Nephron (organoid): ENCODE measurements at regions not wholly inside any gene's neighbourhood (a gene's known extent, or its start where the extent isn't known, plus 50 kb on each side); places are given as distances from the start of the nearest gene placed in this dataset.

ENCODE experiments used
- H3K27ac Mint-ChIP-seq, 3 experiments: 2 replicates each; pipeline ENCODE4 v1.8.0; 2020; ENCODE audit warnings: mixed read lengths in 3 of 3, mild to moderate bottlenecking in 2 of 3, moderate library complexity in 1 of 3
- H3K27me3 Mint-ChIP-seq: 2 replicates; pipeline ENCODE4 v1.8.0; 2021; ENCODE audit warnings: low read depth, mild to moderate bottlenecking, moderate library complexity, mixed read lengths
- H3K36me3 Mint-ChIP-seq: 2 replicates; pipeline ENCODE4 v1.8.0; 2020; ENCODE audit warnings: low read depth, mixed read lengths
- H3K4me1 Mint-ChIP-seq: 2 replicates; pipeline ENCODE4 v1.8.0; 2020; ENCODE audit warnings: mixed read lengths
- H3K4me3 Mint-ChIP-seq, 3 experiments: 2 replicates each; pipeline ENCODE4 v1.8.0; 2020; ENCODE audit warnings: mild to moderate bottlenecking in 3 of 3, mixed read lengths in 3 of 3, moderate library complexity in 2 of 3
- H3K9me3 Mint-ChIP-seq: 2 replicates; pipeline ENCODE4 v1.8.0; 2020; ENCODE audit warnings: mixed read lengths
- CTCF ChIP-seq, 3 experiments: fragments of 200-600 bp; sonication (generic); IDR thresholded peaks; one replicate each; pipeline ENCODE4 v1.5.0; 2021; ENCODE audit warnings: antibody characterized with exemption in 3 of 3; ENCODE audit not compliant: unreplicated experiment in 3 of 3

- Mint-ChIP-seq H3K4me3 (no peak overlapping the region), H3K27me3 (no peaks in the 10 kb centered on the region), H3K4me1 (no peaks in the 10 kb centered on the region), H3K36me3 (no peaks in the 10 kb centered on the region), H3K27ac (no peak overlapping the region), H3K9me3 (no peaks in the 10 kb centered on the region)
- TF ChIP-seq CTCF (IDR thresholded peaks at IDR 0.05; ENCODE audit: unreplicated experiment in 3 of 3), result no peak
Measured at GRCh38 chr6:98343797-98344196, 490.6 kb upstream of the POU3F2 start.

- Mint-ChIP-seq H3K27ac (no peak overlapping the region), H3K27me3 (no peaks in the 10 kb centered on the region), H3K36me3 (no peaks in the 10 kb centered on the region), H3K9me3 (no peaks in the 10 kb centered on the region), H3K4me3 (no peak overlapping the region), H3K4me1 (no peaks in the 10 kb centered on the region)
- no peak for TF ChIP-seq CTCF (IDR thresholded peaks at IDR 0.05; ENCODE audit: unreplicated experiment in 3 of 3)
Measured at GRCh38 chr6:98352348-98352747, 482.0 kb upstream of the POU3F2 start.

GRCh38 chr6:98358173-98358572, 476.2 kb upstream of the POU3F2 start:
- Mint-ChIP-seq H3K27ac (no peak overlapping the region), H3K27me3 (no peaks in the 10 kb centered on the region), H3K9me3 (no peaks in the 10 kb centered on the region), H3K36me3 (no peaks in the 10 kb centered on the region), H3K4me1 (no peaks in the 10 kb centered on the region), H3K4me3 (no peak overlapping the region)
- TF ChIP-seq CTCF (IDR thresholded peaks at IDR 0.05; ENCODE audit: unreplicated experiment in 3 of 3), result no peak

- Mint-ChIP-seq H3K4me3 (no peak overlapping the region), H3K36me3 (no peaks in the 10 kb centered on the region), H3K9me3 (no peaks in the 10 kb centered on the region), H3K4me1 (no peaks in the 10 kb centered on the region), H3K27me3 (no peaks in the 10 kb centered on the region), H3K27ac (no peak overlapping the region)
- TF ChIP-seq CTCF (IDR thresholded peaks at IDR 0.05; ENCODE audit: unreplicated experiment in 3 of 3), result no peak
Measured at GRCh38 chr6:98366371-98366770, 468.0 kb upstream of the POU3F2 start.

- no peak overlapping the region for H3K4me3 Mint-ChIP-seq
- no peaks in the 10 kb centered on the region for H3K4me1 Mint-ChIP-seq
- no peaks in the 10 kb centered on the region for H3K27me3 Mint-ChIP-seq
- H3K27ac Mint-ChIP-seq, result no peak overlapping the region
- H3K36me3 Mint-ChIP-seq, result no peaks in the 10 kb centered on the region
- TF ChIP-seq CTCF (IDR thresholded peaks at IDR 0.05; ENCODE audit: unreplicated experiment in 3 of 3), result no peak
- H3K9me3 Mint-ChIP-seq, result peaks cover 5% of the 10 kb centered on the region
Measured at GRCh38 chr6:98380589-98380988, 453.8 kb upstream of the POU3F2 start.

GRCh38 chr6:98382246-98382645, 452.1 kb upstream of the POU3F2 start:
- H3K27ac Mint-ChIP-seq, result no peak overlapping the region
- no peak for TF ChIP-seq CTCF (IDR thresholded peaks at IDR 0.05; ENCODE audit: unreplicated experiment in 3 of 3)
- peaks cover 4% of the 10 kb centered on the region for H3K9me3 Mint-ChIP-seq
- H3K36me3 Mint-ChIP-seq, result no peaks in the 10 kb centered on the region
- H3K4me3 Mint-ChIP-seq, result no peak overlapping the region
- H3K4me1 Mint-ChIP-seq, result no peaks in the 10 kb centered on the region
- no peaks in the 10 kb centered on the region for H3K27me3 Mint-ChIP-seq
